B cell (primary cell): ENCODE measurements at regions not wholly inside any gene's neighbourhood (a gene's known extent, or its start where the extent isn't known, plus 50 kb on each side); places are given as distances from the start of the nearest gene placed in this dataset.

Experiments used
- CTCF ChIP-seq: fragments of 200-600 bp; IDR thresholded peaks from one replicate; pipeline ENCODE4 v1.8.0; 2022; ENCODE audit warnings: antibody characterized with exemption, mild to moderate bottlenecking
- EZH2 ChIP-seq: IDR thresholded peaks from 2 replicates; pipeline ENCODE4 v1.6.1; 2012; ENCODE audit warnings: borderline replicate concordance, low read depth, mild to moderate bottlenecking, moderate library complexity, low read length; ENCODE audit not compliant: insufficient read depth, poor library complexity, severe bottlenecking

- TF ChIP-seq CTCF: no peak
- no peak for TF ChIP-seq EZH2
Measured at GRCh38 chr13:63249411-63250187, 1834.0 kb upstream of the PCDH20 start.
